CD4-positive, alpha-beta memory T cell (primary cell): ENCODE measurements at regions not wholly inside any gene's neighbourhood (a gene's known extent, or its start where the extent isn't known, plus 50 kb on each side); places are given as distances from the start of the nearest gene placed in this dataset.

Experiments
- CTCF ChIA-PET: fragments of 350-600 bp; sonication (Branson Sonifier 250); formaldehyde crosslinking; loops from one replicate; lab custom pipeline; 2021; ENCODE audit warnings: inconsistent platforms; ENCODE audit not compliant: partially characterized antibody; lab: Charles Lee
- POLR2A ChIA-PET: fragments of 350-600 bp; sonication (Branson Sonifier 250); formaldehyde crosslinking; loops from one replicate; lab custom pipeline; 2021; ENCODE audit not compliant: partially characterized antibody; lab: Charles Lee
- DNase-seq, 5 donors: peaks; one replicate each; pipeline versions ENCODE4 v3.0.0 to v3.0.0-alpha.2; 2020 to 2022; ENCODE audit warnings: mixed read lengths in 1 of 5
- H3K27ac ChIP-seq: one replicate; pipeline ENCODE4 v1.7.0; 2013; ENCODE audit warnings: low read depth, low read length
- H3K27me3 ChIP-seq: 2 replicates; pipeline ENCODE4 v1.7.0; 2013; ENCODE audit warnings: mild to moderate bottlenecking, low read length, moderate library complexity; ENCODE audit not compliant: insufficient read depth
- H3K36me3 ChIP-seq: 2 replicates; pipeline ENCODE4 v1.7.0; 2013; ENCODE audit warnings: mild to moderate bottlenecking, low read length, moderate library complexity; ENCODE audit not compliant: insufficient read depth
- H3K4me1 ChIP-seq: 2 replicates; pipeline ENCODE4 v1.7.0; 2013; ENCODE audit warnings: mild to moderate bottlenecking, low read length, moderate library complexity; ENCODE audit not compliant: insufficient read depth
- H3K4me3 ChIP-seq, 2 donors: one replicate each; pipeline ENCODE4 v1.7.0; 2013; ENCODE audit warnings: low read length in 2 of 2, mild to moderate bottlenecking in 1 of 2
- H3K9me3 ChIP-seq, 2 donors: one replicate each; pipeline ENCODE4 v1.7.0; 2013; ENCODE audit warnings: low read length in 2 of 2, control low read depth in 1 of 2; ENCODE audit not compliant: control insufficient read depth in 1 of 2
- H3K27ac Mint-ChIP-seq, 7 donors: one replicate each; pipeline ENCODE4 v1.8.0; 2020 to 2021; ENCODE audit warnings: mixed read lengths in 7 of 7, mild to moderate bottlenecking in 6 of 7, inconsistent platforms in 3 of 7, moderate library complexity in 3 of 7
- H3K27me3 Mint-ChIP-seq, 2 donors: one replicate each; pipeline ENCODE4 v1.8.0; 2020 to 2021; ENCODE audit warnings: mixed read lengths in 2 of 2
- H3K36me3 Mint-ChIP-seq, 2 donors: one replicate each; pipeline ENCODE4 v1.8.0; 2020 to 2021; ENCODE audit warnings: mixed read lengths in 2 of 2, inconsistent platforms in 1 of 2, mild to moderate bottlenecking in 1 of 2
- H3K4me1 Mint-ChIP-seq, 4 donors: one replicate each; pipeline ENCODE4 v1.8.0; 2020 to 2021; ENCODE audit warnings: mixed read lengths in 4 of 4, mild to moderate bottlenecking in 1 of 4
- H3K4me3 Mint-ChIP-seq, 8 donors: one replicate each; pipeline ENCODE4 v1.8.0; 2020 to 2021; ENCODE audit warnings: mixed read lengths in 8 of 8, mild to moderate bottlenecking in 7 of 8, moderate library complexity in 6 of 8, inconsistent platforms in 3 of 8
- H3K9me3 Mint-ChIP-seq, 8 donors: one replicate each; pipeline ENCODE4 v1.8.0; 2020 to 2021; ENCODE audit warnings: mixed read lengths in 8 of 8, mild to moderate bottlenecking in 5 of 8, inconsistent platforms in 3 of 8, moderate library complexity in 1 of 8
- intact Hi-C: fragments of 100-400 bp; cut with micrococcal nuclease; formaldehyde crosslinking; loops from one replicate; pipeline ENCODE4 v1.15.1; 2023

GRCh38 chr13:106310291-106310865 lies 225.1 kb downstream of the EFNB2 start:
- Mint-ChIP-seq H3K4me3 (no peak overlapping the region), H3K9me3 (peaks cover 0 to 14% (median 6%) of the 10 kb centered on the region in 8 donors), H3K36me3 (no peaks in the 10 kb centered on the region), H3K27me3 (no peaks in the 10 kb centered on the region), H3K27ac (no peak overlapping the region), H3K4me1 (no peaks in the 10 kb centered on the region)
- ChIA-PET POLR2A (no interaction called here), CTCF (no interaction called here)
- no peaks in the 10 kb centered on the region for H3K4me1 ChIP-seq
- no peak overlapping the region for H3K4me3 ChIP-seq
- H3K27ac ChIP-seq = no peak overlapping the region
- no peaks in the 10 kb centered on the region for H3K27me3 ChIP-seq
- H3K9me3 ChIP-seq = no peaks in the 10 kb centered on the region
- DNase-seq = no peak
- no peaks in the 10 kb centered on the region for H3K36me3 ChIP-seq
- intact Hi-C loops = no loop called here

- intact Hi-C loops = no loop called here
Observed at GRCh38 chr13:106306748-106307277, 228.6 kb downstream of the EFNB2 start.

GRCh38 chr13:106302843-106303242 lies 232.6 kb downstream of the EFNB2 start:
- no peaks in the 10 kb centered on the region for H3K4me1 Mint-ChIP-seq
- POLR2A ChIA-PET = no interaction called here
- H3K27ac ChIP-seq = no peak overlapping the region
- CTCF ChIA-PET = no interaction called here
- H3K36me3 Mint-ChIP-seq = no peaks in the 10 kb centered on the region
- H3K9me3 ChIP-seq = no peaks in the 10 kb centered on the region
- no peaks in the 10 kb centered on the region for H3K27me3 ChIP-seq
- no peaks in the 10 kb centered on the region for H3K36me3 ChIP-seq
- H3K27me3 Mint-ChIP-seq = peaks cover 0 to 2% of the 10 kb centered on the region in 2 donors
- no peak overlapping the region for H3K27ac Mint-ChIP-seq
- no peaks in the 10 kb centered on the region for H3K4me1 ChIP-seq
- H3K4me3 Mint-ChIP-seq = no peak overlapping the region
- intact Hi-C loops = no loop called here
- DNase-seq = no peak
- H3K4me3 ChIP-seq = no peak overlapping the region
- peaks cover 0 to 17% (median 8%) of the 10 kb centered on the region in 8 donors for H3K9me3 Mint-ChIP-seq

More at GRCh38 chr13:106306748-106307277, 228.6 kb downstream of the EFNB2 start:
- Mint-ChIP-seq H3K4me1 (no peaks in the 10 kb centered on the region), H3K4me3 (no peak overlapping the region), H3K27me3 (no peaks in the 10 kb centered on the region), H3K9me3 (peaks cover 0 to 18% (median 8%) of the 10 kb centered on the region in 8 donors), H3K36me3 (no peaks in the 10 kb centered on the region), H3K27ac (no peak overlapping the region)
- Histone ChIP-seq H3K27ac (no peak overlapping the region), H3K4me3 (no peak overlapping the region), H3K4me1 (no peaks in the 10 kb centered on the region), H3K27me3 (no peaks in the 10 kb centered on the region), H3K36me3 (no peaks in the 10 kb centered on the region), H3K9me3 (no peaks in the 10 kb centered on the region)
- CTCF ChIA-PET = no interaction called here
- DNase-seq = no peak
- POLR2A ChIA-PET = no interaction called here

- no peak overlapping the region for H3K4me3 Mint-ChIP-seq
- Histone ChIP-seq H3K27me3 (no peaks in the 10 kb centered on the region), H3K9me3 (no peaks in the 10 kb centered on the region), H3K36me3 (no peaks in the 10 kb centered on the region), H3K27ac (no peak overlapping the region), H3K4me1 (no peaks in the 10 kb centered on the region), H3K4me3 (no peak overlapping the region)
- no peaks in the 10 kb centered on the region for H3K36me3 Mint-ChIP-seq
- DNase-seq = no peak
- CTCF ChIA-PET = no interaction called here
- H3K4me1 Mint-ChIP-seq = no peaks in the 10 kb centered on the region
- H3K9me3 Mint-ChIP-seq = peaks cover 0 to 13% (median 6%) of the 10 kb centered on the region in 8 donors
- no peak overlapping the region for H3K27ac Mint-ChIP-seq
- intact Hi-C loops = no loop called here
- H3K27me3 Mint-ChIP-seq = peaks cover 0 to 2% of the 10 kb centered on the region in 2 donors
- POLR2A ChIA-PET = no interaction called here
Observed at GRCh38 chr13:106302011-106302410, 233.5 kb downstream of the EFNB2 start.

GRCh38 chr13:106299621-106300020 lies 235.8 kb downstream of the EFNB2 start:
- no peaks in the 10 kb centered on the region for H3K9me3 ChIP-seq
- CTCF ChIA-PET = no interaction called here
- H3K27ac ChIP-seq = no peak overlapping the region
- no peak for DNase-seq
- Mint-ChIP-seq H3K27me3 (peaks cover 0 to 2% of the 10 kb centered on the region in 2 donors), H3K4me3 (no peak overlapping the region), H3K27ac (no peak overlapping the region), H3K36me3 (no peaks in the 10 kb centered on the region), H3K4me1 (no peaks in the 10 kb centered on the region), H3K9me3 (peaks cover 0 to 6% (median 3%) of the 10 kb centered on the region in 8 donors)
- POLR2A ChIA-PET = no interaction called here
- no peaks in the 10 kb centered on the region for H3K36me3 ChIP-seq
- intact Hi-C loops = no loop called here
- no peak overlapping the region for H3K4me3 ChIP-seq
- no peaks in the 10 kb centered on the region for H3K4me1 ChIP-seq
- H3K27me3 ChIP-seq = no peaks in the 10 kb centered on the region

- H3K4me1 ChIP-seq = no peaks in the 10 kb centered on the region
- no peaks in the 10 kb centered on the region for H3K36me3 ChIP-seq
- peaks cover 0 to 2% of the 10 kb centered on the region in 2 donors for H3K27me3 Mint-ChIP-seq
- H3K27ac Mint-ChIP-seq = no peak overlapping the region
- no peaks in the 10 kb centered on the region for H3K36me3 Mint-ChIP-seq
- H3K9me3 ChIP-seq = no peaks in the 10 kb centered on the region
- H3K4me1 Mint-ChIP-seq = no peaks in the 10 kb centered on the region
- CTCF ChIA-PET = no interaction called here
- no peaks in the 10 kb centered on the region for H3K27me3 ChIP-seq
- POLR2A ChIA-PET = no interaction called here
- H3K4me3 Mint-ChIP-seq = no peak overlapping the region
- H3K27ac ChIP-seq = no peak overlapping the region
- no peak overlapping the region for H3K4me3 ChIP-seq
- intact Hi-C loops = no loop called here
- H3K9me3 Mint-ChIP-seq = peaks cover 0 to 6% (median 0%) of the 10 kb centered on the region in 8 donors
- DNase-seq = no peak
Observed at GRCh38 chr13:106297283-106297682, 238.2 kb downstream of the EFNB2 start.

- POLR2A ChIA-PET = no interaction called here
- no peaks in the 10 kb centered on the region for H3K36me3 Mint-ChIP-seq
Observed at GRCh38 chr13:106296723-106297122, 238.7 kb downstream of the EFNB2 start.

More at GRCh38 chr13:106296723-106297122, 238.7 kb downstream of the EFNB2 start:
- Mint-ChIP-seq H3K9me3 (peaks cover 0 to 5% (median 0%) of the 10 kb centered on the region in 8 donors), H3K27me3 (peaks cover 0 to 2% of the 10 kb centered on the region in 2 donors), H3K27ac (no peak overlapping the region), H3K4me3 (no peak overlapping the region), H3K4me1 (no peaks in the 10 kb centered on the region)
- intact Hi-C loops = no loop called here
- no peak for DNase-seq
- Histone ChIP-seq H3K27ac (no peak overlapping the region), H3K36me3 (no peaks in the 10 kb centered on the region), H3K4me3 (no peak overlapping the region), H3K9me3 (no peaks in the 10 kb centered on the region), H3K27me3 (no peaks in the 10 kb centered on the region), H3K4me1 (no peaks in the 10 kb centered on the region)
- CTCF ChIA-PET = no interaction called here
